ENCODE measurements at regions not wholly inside any gene's neighbourhood (a gene's known extent, or its start where the extent isn't known, plus 50 kb on each side); places are given as distances from the start of the nearest gene placed in this dataset.

DNA sequence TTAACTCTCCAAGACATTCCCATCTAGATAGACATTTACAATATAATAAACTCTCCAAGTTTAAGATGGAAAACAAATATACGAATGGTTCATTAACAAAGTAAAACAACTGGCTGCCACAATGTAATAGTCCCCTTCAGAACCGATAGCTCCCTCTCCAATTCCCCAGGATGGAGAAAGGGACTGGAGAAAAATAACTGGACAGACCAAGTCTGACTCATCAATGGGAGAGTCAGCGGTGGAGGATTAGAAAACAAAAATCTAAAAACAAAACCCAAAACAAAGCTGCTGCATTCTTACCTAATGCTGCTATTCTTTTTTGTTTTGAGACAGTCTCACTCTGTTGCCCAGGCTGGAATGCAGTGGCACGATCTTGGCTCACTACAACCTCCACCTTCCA is 468.1 kb downstream of the SHQ1 start:
- TF ChIP-seq, protein P1, sequence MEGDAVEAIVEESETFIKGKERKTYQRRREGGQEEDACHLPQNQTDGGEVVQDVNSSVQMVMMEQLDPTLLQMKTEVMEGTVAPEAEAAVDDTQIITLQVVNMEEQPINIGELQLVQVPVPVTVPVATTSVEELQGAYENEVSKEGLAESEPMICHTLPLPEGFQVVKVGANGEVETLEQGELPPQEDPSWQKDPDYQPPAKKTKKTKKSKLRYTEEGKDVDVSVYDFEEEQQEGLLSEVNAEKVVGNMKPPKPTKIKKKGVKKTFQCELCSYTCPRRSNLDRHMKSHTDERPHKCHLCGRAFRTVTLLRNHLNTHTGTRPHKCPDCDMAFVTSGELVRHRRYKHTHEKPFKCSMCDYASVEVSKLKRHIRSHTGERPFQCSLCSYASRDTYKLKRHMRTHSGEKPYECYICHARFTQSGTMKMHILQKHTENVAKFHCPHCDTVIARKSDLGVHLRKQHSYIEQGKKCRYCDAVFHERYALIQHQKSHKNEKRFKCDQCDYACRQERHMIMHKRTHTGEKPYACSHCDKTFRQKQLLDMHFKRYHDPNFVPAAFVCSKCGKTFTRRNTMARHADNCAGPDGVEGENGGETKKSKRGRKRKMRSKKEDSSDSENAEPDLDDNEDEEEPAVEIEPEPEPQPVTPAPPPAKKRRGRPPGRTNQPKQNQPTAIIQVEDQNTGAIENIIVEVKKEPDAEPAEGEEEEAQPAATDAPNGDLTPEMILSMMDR (IDR thresholded peaks at IDR 0.05; ENCODE audit: low read depth, low read length) = no peak
- no peak for TF ChIP-seq MYC (IDR thresholded peaks at IDR 0.05; ENCODE audit: low read depth, low read length)
- TF ChIP-seq, protein P2, sequence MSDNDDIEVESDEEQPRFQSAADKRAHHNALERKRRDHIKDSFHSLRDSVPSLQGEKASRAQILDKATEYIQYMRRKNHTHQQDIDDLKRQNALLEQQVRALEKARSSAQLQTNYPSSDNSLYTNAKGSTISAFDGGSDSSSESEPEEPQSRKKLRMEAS (IDR thresholded peaks at IDR 0.05; ENCODE audit: low read depth, low read length) = no peak
